NCI-H187 treated with DMSO at 0.1 percent for 48 hours (cell line): ENCODE measurements at regions not wholly inside any gene's neighbourhood (a gene's known extent, or its start where the extent isn't known, plus 50 kb on each side); places are given as distances from the start of the nearest gene placed in this dataset.

Source experiments
- DNase-seq: peaks from one replicate; lab custom pipeline; 2025; lab: John Stamatoyannopoulos, UW

GRCh38 chr15:46315434-46315833, 680.6 kb downstream of the SQOR start:
- DNase-seq = no peak

GRCh38 chr15:46316024-46316423, 681.2 kb downstream of the SQOR start:
- no peak for DNase-seq

GRCh38 chr15:46317029-46317428, 682.2 kb downstream of the SQOR start:
- DNase-seq = no peak

GRCh38 chr15:46322753-46323152, 687.9 kb downstream of the SQOR start:
- DNase-seq = no peak

DNA sequence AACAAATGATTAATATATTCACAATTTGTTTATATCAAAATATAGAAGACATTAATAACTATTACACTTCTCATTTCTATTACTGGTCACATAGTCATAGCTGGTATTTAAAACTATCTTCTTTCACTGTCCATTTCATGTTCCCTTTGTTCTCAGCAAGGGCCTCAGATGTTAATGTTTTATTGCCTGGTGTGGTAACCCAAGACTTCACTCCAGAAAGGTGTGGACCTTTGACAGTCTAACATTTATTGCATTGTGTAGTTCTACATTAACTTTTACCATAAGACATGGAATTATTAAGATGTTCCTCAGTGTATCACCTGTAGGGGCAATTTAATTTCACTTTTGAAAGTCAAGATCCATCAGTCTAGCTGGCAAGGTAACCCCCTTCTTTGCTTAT, 691.3 kb downstream of the SQOR start:
- no peak for DNase-seq

DNA sequence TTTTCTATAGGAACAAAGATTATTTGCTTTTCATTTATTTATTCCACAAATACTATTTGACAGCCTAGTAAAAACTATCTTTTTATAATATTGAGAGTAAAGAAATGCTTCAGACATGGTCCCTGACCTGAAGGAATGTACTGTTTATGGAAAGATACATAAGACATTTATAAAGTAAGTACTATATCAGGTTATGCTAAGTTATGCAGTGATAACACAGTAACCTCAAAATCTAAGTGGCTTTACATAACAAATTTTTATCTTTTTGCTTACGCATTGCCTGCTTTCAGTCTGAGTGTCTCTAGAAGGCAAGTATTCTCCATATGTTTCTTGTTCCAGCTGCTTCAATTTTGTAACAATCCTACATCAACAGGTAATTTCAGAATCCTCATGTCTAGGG, 694.0 kb downstream of the SQOR start:
- DNase-seq = no peak

DNA sequence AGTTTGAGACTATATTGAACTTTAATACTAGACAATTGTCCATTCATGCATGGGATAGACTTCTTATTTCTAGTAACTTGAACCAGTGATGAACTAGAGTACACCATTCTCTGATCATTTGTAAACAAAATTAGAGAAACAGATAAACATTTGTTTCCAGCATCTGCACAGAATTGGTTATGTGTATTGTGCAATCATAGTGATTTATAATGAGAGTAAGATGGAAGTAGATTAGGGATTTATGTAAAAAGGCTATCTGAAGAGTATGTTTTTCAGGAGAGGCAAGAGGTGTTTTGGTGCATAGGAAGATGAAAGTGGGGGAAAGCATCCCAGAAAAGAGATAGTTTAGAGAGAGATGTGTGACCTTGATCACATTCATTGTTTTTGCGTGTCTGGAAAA, 695.0 kb downstream of the SQOR start:
- no peak for DNase-seq

DNA sequence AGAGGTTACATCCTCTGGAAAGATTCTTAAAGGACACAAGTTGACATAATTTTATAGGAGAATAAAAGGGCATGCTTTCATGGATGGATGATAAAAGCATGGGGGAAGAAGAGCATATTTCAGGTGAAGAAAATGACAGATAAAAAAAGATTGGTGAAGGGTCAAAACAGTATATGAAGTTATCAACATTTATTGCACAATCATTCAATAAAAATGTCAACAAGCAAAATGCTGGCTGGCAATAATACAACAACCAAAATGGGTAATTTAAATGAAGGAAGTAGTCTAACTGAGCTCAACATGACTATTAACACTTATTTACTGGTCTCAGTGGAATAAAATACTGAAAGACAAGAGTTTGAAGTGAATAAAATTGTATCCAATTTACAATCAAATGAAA, 696.7 kb downstream of the SQOR start:
- DNase-seq = no peak

- DNase-seq = no peak
These were observed 708.5 kb downstream of the SQOR start for GRCh38 chr15:46343196-46343935.

DNA sequence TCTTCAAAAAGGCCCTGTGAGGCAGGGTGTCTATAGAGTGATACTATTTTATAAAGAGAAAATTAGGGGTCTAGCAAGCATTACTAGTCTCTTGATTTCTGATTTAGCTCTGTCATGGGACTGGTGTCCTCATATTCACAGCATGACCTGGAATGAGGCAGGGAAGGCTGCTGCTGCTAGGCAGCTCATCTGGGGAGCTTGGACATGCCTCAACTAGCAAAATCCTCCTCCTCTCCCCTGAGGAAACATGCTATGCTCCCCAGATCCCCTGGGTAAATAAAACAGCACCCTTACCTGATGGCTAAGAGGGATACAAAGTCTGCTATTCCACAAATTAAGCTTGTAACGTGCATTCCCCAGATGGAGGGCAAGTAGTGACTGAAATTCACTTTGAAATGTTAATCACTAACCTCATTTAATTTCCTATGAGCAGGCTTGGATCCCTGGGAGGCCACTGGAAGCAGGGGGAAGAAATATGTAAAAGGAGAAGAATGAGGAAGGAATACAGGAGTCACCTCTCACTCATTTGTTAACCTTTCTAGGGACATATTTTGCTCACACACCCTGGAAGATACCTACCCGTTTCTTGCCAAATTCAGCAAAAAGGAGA, 709.4 kb downstream of the SQOR start:
- no peak for DNase-seq

- no peak for DNase-seq
These were observed 710.1 kb downstream of the SQOR start for GRCh38 chr15:46344915-46345314.

DNA sequence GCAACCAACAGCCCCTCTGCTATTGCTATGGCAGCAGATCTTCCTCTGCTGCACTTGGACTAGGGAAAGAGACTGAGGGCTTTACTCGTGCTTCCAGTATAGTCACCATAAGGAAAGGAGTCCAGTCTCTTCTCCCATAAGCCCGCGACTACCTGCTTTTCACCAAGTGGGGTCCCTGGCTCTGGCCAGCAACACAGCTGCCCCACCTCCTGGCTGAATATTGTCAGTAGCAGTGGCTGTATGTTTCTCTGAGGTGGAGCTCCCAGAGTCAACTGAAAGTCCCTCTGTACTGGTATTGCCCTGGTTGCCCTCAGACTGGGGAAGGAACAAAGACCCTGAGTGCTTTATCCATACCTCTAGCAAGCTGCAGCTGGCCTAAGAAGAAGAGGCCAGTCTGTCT, 719.6 kb downstream of the SQOR start:
- no peak for DNase-seq

DNA sequence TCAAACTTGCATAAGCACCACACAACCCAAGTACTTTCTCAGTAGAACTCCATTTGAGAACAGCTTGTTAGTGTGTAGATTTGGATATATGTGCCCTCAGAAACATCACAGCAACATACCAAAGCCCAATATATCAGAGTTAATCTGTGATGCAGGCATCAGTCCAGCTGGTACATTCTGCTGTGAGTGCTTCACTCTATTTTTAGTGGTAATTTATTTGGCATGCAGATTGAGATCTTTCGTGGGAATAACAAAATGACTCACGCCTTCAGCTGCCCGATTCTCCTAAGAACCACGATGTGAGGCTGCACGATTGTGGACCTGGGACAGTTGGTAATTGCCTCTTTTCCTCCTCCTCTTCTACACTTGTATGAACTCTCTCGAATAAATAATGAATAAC, 730.7 kb downstream of the SQOR start:
- DNase-seq = no peak

- no peak for DNase-seq
These were observed 731.7 kb downstream of the SQOR start for GRCh38 chr15:46366360-46367007.

DNA sequence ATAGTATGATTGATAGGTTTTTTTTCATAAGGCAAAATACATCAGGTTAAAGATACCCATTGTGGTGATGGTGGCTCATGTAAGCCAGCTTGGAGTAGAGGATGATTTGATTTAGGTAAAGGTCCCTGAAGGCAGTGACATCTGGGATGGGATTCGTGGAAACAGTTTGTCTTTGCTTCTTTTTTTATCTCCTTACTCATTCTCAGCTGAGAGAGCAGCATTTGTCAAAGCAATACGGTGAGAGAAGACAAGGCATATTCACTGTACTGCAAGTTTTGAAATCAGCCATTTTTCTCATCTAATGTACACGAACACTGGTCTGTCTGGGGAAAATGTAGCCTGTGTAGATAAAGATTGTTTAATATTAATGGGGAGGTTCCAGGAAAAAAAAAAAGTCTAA, 749.1 kb downstream of the SQOR start:
- no peak for DNase-seq

DNA sequence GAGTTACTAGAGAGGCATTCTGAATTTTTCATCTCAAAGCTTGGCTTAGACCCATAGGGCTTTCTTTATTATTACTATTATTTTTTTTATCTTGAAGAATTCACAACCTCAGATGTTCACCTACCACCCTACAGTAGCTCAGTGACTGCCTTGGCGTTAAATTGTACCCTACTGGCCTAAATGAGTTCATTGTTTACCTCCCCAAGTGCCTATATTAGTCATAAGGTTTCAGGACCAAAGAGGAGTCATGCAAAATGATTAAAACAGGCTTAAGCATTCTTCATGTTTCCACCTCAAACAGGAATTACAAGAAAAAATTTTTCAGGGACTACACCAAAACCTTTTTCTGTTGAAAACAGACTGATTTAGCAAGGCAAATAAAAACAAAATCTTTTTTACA, 751.5 kb downstream of the SQOR start:
- DNase-seq = no peak

GRCh38 chr15:46389739-46390138, 754.9 kb downstream of the SQOR start:
- DNase-seq = no peak

- DNase-seq = no peak
These were observed 759.6 kb downstream of the SQOR start for GRCh38 chr15:46394463-46394862.

GRCh38 chr15:46408312-46408711, 773.5 kb downstream of the SQOR start:
- no peak for DNase-seq

GRCh38 chr15:46409841-46410301, 775.0 kb downstream of the SQOR start:
- no peak for DNase-seq

- DNase-seq = no peak
These were observed 775.9 kb downstream of the SQOR start for GRCh38 chr15:46410705-46411104.

DNA sequence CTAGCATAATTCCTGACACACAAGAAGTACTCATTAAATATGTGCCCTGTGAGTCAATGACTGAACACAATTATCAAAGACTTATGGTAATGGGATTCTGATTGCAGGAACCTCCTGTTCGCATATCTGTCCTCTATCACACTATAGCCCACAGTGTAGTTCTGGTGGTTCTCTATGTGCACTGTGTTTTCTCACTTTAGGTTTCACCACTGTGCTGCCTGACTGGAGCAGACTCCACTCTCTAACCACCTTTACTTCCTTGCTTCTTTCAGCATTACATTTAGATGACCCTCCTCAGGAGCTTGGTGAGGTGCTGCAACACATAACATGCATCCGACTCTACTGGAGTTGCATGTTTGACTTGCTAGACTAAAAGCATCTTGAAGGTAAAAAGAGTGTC, 777.1 kb downstream of the SQOR start:
- no peak for DNase-seq

GRCh38 chr15:46413799-46414198, 779.0 kb downstream of the SQOR start:
- no peak for DNase-seq
